ENCODE measurements at regions not wholly inside any gene's neighbourhood (a gene's known extent, or its start where the extent isn't known, plus 50 kb on each side); places are given as distances from the start of the nearest gene placed in this dataset.

DNA sequence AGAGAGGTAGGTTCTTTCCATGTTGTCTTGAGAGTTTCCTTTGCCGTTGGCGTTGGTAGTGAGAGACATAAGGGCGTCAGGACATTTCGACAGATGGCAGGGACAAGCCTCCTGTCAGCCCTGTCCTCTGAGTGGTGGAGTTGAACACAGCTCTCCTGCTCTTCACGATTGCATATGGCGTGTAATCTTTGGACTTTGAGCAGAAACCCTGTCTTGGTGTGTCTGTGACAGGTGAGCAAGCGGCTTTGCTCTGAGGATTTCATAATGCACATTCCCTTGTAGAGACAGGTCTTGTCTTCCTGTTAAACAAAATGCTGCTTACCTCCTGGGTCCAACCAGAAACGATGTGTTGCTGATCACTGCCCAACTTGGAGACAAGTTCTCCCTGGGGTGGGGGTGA lies 146.5 kb downstream of the NXNL2 start:
- Histone ChIP-seq H4K5ac (ENCODE audit: low read depth, low read length) (no peak overlapping the region), H3K9me3 (ENCODE audit: control insufficient read depth, insufficient read depth, low read length) (no peaks in the 10 kb centered on the region), H3K4me2 (ENCODE audit: low read depth, low read length) (no peak overlapping the region), H3K9me1 (ENCODE audit: insufficient read depth, low read length) (0 out of 2 replicates have a peak, but pooled peaks cover 4% of the 10 kb centered on the region), H2AFZ (replicated peaks; ENCODE audit: low read length, poor library complexity) (no peak overlapping the region), H2BK15ac (ENCODE audit: low read depth, low read length) (no peak overlapping the region), H3K27ac (ENCODE audit: insufficient read depth, low read length) (no peak overlapping the region), H2BK120ac (ENCODE audit: low read depth, low read length) (no peak overlapping the region), H3K4me1 (ENCODE audit: control insufficient read depth, insufficient read depth, low read length) (0 out of 2 replicates have a peak, but pooled peaks cover 2% of the 10 kb centered on the region), H4K8ac (ENCODE audit: low read depth in 2 of 2, low read length in 2 of 2) (no peak overlapping the region), H2AK9ac (replicated peaks; ENCODE audit: low read depth, low read length, poor library complexity) (peak overlapping the region; percentile 12), H3K27me3 (ENCODE audit: control insufficient read depth, insufficient read depth, low read length) (no peaks in the 10 kb centered on the region), H4K20me1 (ENCODE audit: insufficient read depth, low read length) (no peaks in the 10 kb centered on the region), H3K56ac (ENCODE audit: extremely low read depth, insufficient read depth, low read length) (no peak overlapping the region), H3K4me3 (ENCODE audit: insufficient read depth, low read depth, low read length) (no peak overlapping the region), H3K23ac (ENCODE audit: low read depth, low read length) (no peak overlapping the region), H4K91ac (ENCODE audit: insufficient read depth, low read depth, low read length) (no peak overlapping the region), H3K79me1 (ENCODE audit: low read depth in 1 of 2, low read length in 2 of 2) (no peaks in the 10 kb centered on the region), H3K18ac (ENCODE audit: low read depth, low read length) (no peak overlapping the region), H2AK5ac (ENCODE audit: low read depth, low read length) (no peak overlapping the region), H3K4ac (ENCODE audit: low read depth, low read length) (no peak overlapping the region), H3K9ac (ENCODE audit: low read depth, low read length) (no peak overlapping the region), H2BK20ac (ENCODE audit: low read depth, low read length) (no peak overlapping the region), H3K36me3 (ENCODE audit: control insufficient read depth, insufficient read depth, low read length) (no peaks in the 10 kb centered on the region), H3K14ac (replicated peaks; ENCODE audit: low read depth, low read length) (no peak overlapping the region), H2BK5ac (ENCODE audit: low read depth, low read length, poor library complexity, severe bottlenecking) (no peak overlapping the region)
- TF ChIP-seq POLR2A (IDR thresholded peaks at IDR 0.05; ENCODE audit: low read depth, low read length): no peak
- no peak for TF ChIP-seq RCOR1 (IDR thresholded peaks at IDR 0.05; ENCODE audit: insufficient replicate concordance, low read length)
- no peak for TF ChIP-seq BHLHE40 (IDR thresholded peaks at IDR 0.05; ENCODE audit: low read depth, low read length)
- 93% methylated on average over 2 of the region's 8 CpGs; no CpG with 5 or more reads in 1 of the 2 experiments for WGBS, 2 experiments (ENCODE audit: extremely low coverage in 2 of 2, insufficient read length in 1 of 2)
- DNase-seq (no peak), ATAC-seq (ENCODE audit: low read depth) (no peak)
- in situ Hi-C loops (cut with MboI; ENCODE audit: low sequenced_read_pairs): no loop called here
- ChIA-PET CTCF (no interaction called here), POLR2A (ENCODE audit: unreplicated experiment) (no interaction called here)
- intact Hi-C loops (cut with micrococcal nuclease): no loop called here
- dilution Hi-C loops (cut with HindIII; ENCODE audit: low sequenced_read_pairs, unreplicated experiment): no loop called here
- no TSS peak for BruUV-seq (replicated peaks)

All from IMR-90 (cell line).